Mononuclear cell (primary cell): ENCODE measurements at regions not wholly inside any gene's neighbourhood (a gene's known extent, or its start where the extent isn't known, plus 50 kb on each side); places are given as distances from the start of the nearest gene placed in this dataset.
"Not testable (repeated sequence)": the region's sequence is repeated elsewhere in the genome, so short reads cannot be mapped to it uniquely, and the experiment has no call there.

Experiments
- H3K27me3 ChIP-seq: 2 replicates; pipeline ENCODE4 v1.6.0; 2011; ENCODE audit warnings: low read length, control low read depth; ENCODE audit not compliant: insufficient read depth
- H3K4me1 ChIP-seq: 2 replicates; pipeline ENCODE4 v1.5.1; 2011; ENCODE audit warnings: mild to moderate bottlenecking, low read length, control low read depth; ENCODE audit not compliant: insufficient read depth
- H3K4me3 ChIP-seq: 2 replicates; pipeline ENCODE4 v1.5.1; 2011; ENCODE audit warnings: mild to moderate bottlenecking, low read length, moderate library complexity
- H3K9me3 ChIP-seq: 2 replicates; pipeline ENCODE4 v1.5.1; 2011; ENCODE audit warnings: low read depth, mild to moderate bottlenecking, control low read depth, low read length

GRCh38 chr5:159488516-159488915, 158.2 kb upstream of the IL12B start:
- H3K9me3 ChIP-seq, result no peaks in the 10 kb centered on the region
- no peak overlapping the region for H3K4me3 ChIP-seq
- peaks cover 3% of the 10 kb centered on the region for H3K27me3 ChIP-seq
- no peaks in the 10 kb centered on the region for H3K4me1 ChIP-seq

GRCh38 chr5:159489779-159490178, 159.5 kb upstream of the IL12B start:
- no peaks in the 10 kb centered on the region for H3K9me3 ChIP-seq
- H3K4me3 ChIP-seq, result no peak overlapping the region
- H3K4me1 ChIP-seq, result no peaks in the 10 kb centered on the region
- H3K27me3 ChIP-seq, result peaks cover 7% of the 10 kb centered on the region

GRCh38 chr5:159490507-159490906, 160.2 kb upstream of the IL12B start:
- no peaks in the 10 kb centered on the region for H3K4me1 ChIP-seq

GRCh38 chr5:159493696-159494095, 163.4 kb upstream of the IL12B start:
- Histone ChIP-seq H3K4me3 (no peak overlapping the region), H3K4me1 (no peaks in the 10 kb centered on the region), H3K27me3 (peaks cover 7% of the 10 kb centered on the region), H3K9me3 (no peaks in the 10 kb centered on the region)

More at GRCh38 chr5:159490507-159490906, 160.2 kb upstream of the IL12B start:
- peaks cover 7% of the 10 kb centered on the region for H3K27me3 ChIP-seq
- H3K4me3 ChIP-seq, result no peak overlapping the region
- H3K9me3 ChIP-seq, result no peaks in the 10 kb centered on the region

GRCh38 chr5:159496773-159497172, 166.5 kb upstream of the IL12B start:
- Histone ChIP-seq H3K4me3 (no peak overlapping the region), H3K9me3 (no peaks in the 10 kb centered on the region), H3K4me1 (no peaks in the 10 kb centered on the region), H3K27me3 (peaks cover 7% of the 10 kb centered on the region)

- H3K9me3 ChIP-seq, result no peaks in the 10 kb centered on the region
- peaks cover 7% of the 10 kb centered on the region for H3K27me3 ChIP-seq
- H3K4me1 ChIP-seq, result no peaks in the 10 kb centered on the region
- H3K4me3 ChIP-seq, result no peak overlapping the region
Measured at GRCh38 chr5:159497221-159497620, 166.9 kb upstream of the IL12B start.

- Histone ChIP-seq H3K4me1 (no peaks in the 10 kb centered on the region), H3K27me3 (peaks cover 3% of the 10 kb centered on the region), H3K4me3 (no peak overlapping the region), H3K9me3 (no peaks in the 10 kb centered on the region)
Measured at GRCh38 chr5:159498630-159499029, 168.3 kb upstream of the IL12B start.

GRCh38 chr5:159502116-159502515, 171.8 kb upstream of the IL12B start:
- H3K27me3 ChIP-seq, H3K4me1 ChIP-seq, H3K9me3 ChIP-seq, H3K4me3 ChIP-seq: not testable (repeated sequence)

GRCh38 chr5:159503236-159503635, 172.9 kb upstream of the IL12B start:
- H3K4me1 ChIP-seq, result no peaks in the 10 kb centered on the region
- H3K9me3 ChIP-seq, result no peaks in the 10 kb centered on the region
- no peak overlapping the region for H3K4me3 ChIP-seq
- H3K27me3 ChIP-seq, result no peaks in the 10 kb centered on the region

- H3K9me3 ChIP-seq, result no peaks in the 10 kb centered on the region
- no peak overlapping the region for H3K4me3 ChIP-seq
- no peaks in the 10 kb centered on the region for H3K27me3 ChIP-seq
- H3K4me1 ChIP-seq, result no peaks in the 10 kb centered on the region
Measured at GRCh38 chr5:159504106-159504856, 174.0 kb upstream of the IL12B start.

GRCh38 chr5:159504857-159505304, 174.6 kb upstream of the IL12B start:
- no peak overlapping the region for H3K4me3 ChIP-seq
- H3K9me3 ChIP-seq, result no peaks in the 10 kb centered on the region
- H3K27me3 ChIP-seq, result no peaks in the 10 kb centered on the region
- no peaks in the 10 kb centered on the region for H3K4me1 ChIP-seq

- H3K27me3 ChIP-seq, result no peaks in the 10 kb centered on the region
- no peaks in the 10 kb centered on the region for H3K9me3 ChIP-seq
- H3K4me1 ChIP-seq, result no peaks in the 10 kb centered on the region
- no peak overlapping the region for H3K4me3 ChIP-seq
Measured at GRCh38 chr5:159507055-159507454, 176.8 kb upstream of the IL12B start.

- Histone ChIP-seq H3K27me3 (no peaks in the 10 kb centered on the region), H3K9me3 (no peaks in the 10 kb centered on the region), H3K4me3 (no peak overlapping the region), H3K4me1 (no peaks in the 10 kb centered on the region)
Measured at GRCh38 chr5:159507661-159508060, 177.4 kb upstream of the IL12B start.

- Histone ChIP-seq H3K27me3 (no peaks in the 10 kb centered on the region), H3K4me3 (no peak overlapping the region), H3K9me3 (no peaks in the 10 kb centered on the region), H3K4me1 (no peaks in the 10 kb centered on the region)
Measured at GRCh38 chr5:159508344-159508743, 178.1 kb upstream of the IL12B start.

- no peaks in the 10 kb centered on the region for H3K27me3 ChIP-seq
- H3K4me3 ChIP-seq, result no peak overlapping the region
- H3K4me1 ChIP-seq, result no peaks in the 10 kb centered on the region
- H3K9me3 ChIP-seq, result no peaks in the 10 kb centered on the region
Measured at GRCh38 chr5:159509002-159509660, 178.8 kb upstream of the IL12B start.

- Histone ChIP-seq H3K9me3 (no peaks in the 10 kb centered on the region), H3K27me3 (no peaks in the 10 kb centered on the region), H3K4me1 (no peaks in the 10 kb centered on the region), H3K4me3 (no peak overlapping the region)
Measured at GRCh38 chr5:159510282-159510681, 180.0 kb upstream of the IL12B start.
